PFSK-1 (cell line): ENCODE measurements at regions not wholly inside any gene's neighbourhood (a gene's known extent, or its start where the extent isn't known, plus 50 kb on each side); places are given as distances from the start of the nearest gene placed in this dataset.

Experiments used
- SIN3A ChIP-seq: IDR thresholded peaks from 2 replicates; pipeline ENCODE4 v1.6.1; 2012; ENCODE audit warnings: mild to moderate bottlenecking, low read length, moderate library complexity, borderline replicate concordance; ENCODE audit not compliant: insufficient read depth
- TAF1 ChIP-seq: IDR thresholded peaks from 2 replicates; pipeline ENCODE4 v1.6.1; 2012; ENCODE audit warnings: low read length, control low read depth, borderline replicate concordance; ENCODE audit not compliant: insufficient read depth
- TF ChIP-seq, protein P1 (sequence below), 2 experiments: IDR thresholded peaks; 2 replicates each; pipeline versions ENCODE4 v1.6.1 to v1.8.0; 2011 to 2012; ENCODE audit warnings: low read depth in 2 of 2, low read length in 2 of 2, control low read depth in 1 of 2, inconsistent platforms in 1 of 2, mild to moderate bottlenecking in 1 of 2, moderate library complexity in 1 of 2; ENCODE audit not compliant: insufficient read depth in 1 of 2

DNA sequence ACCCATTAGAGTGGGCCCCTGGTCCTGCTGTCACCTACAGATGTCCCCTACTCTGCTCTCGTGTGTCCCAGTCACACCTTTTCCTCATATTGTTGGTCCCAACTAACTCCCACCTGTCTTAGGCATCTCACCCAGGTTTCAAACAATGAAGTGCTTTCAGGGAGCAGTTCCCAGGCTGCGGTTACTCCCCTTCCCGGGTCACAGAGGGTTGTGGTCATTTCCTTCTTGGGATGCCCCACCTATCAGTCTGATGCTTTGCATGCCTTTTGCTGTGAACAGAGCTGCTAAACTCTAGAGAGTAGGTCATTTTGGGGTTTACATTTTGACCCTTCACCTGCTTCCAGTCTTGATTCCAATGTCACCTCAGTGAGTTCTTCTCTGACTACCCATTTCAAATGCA, 181.6 kb downstream of the CDC5L start:
- TF ChIP-seq, protein P1, sequence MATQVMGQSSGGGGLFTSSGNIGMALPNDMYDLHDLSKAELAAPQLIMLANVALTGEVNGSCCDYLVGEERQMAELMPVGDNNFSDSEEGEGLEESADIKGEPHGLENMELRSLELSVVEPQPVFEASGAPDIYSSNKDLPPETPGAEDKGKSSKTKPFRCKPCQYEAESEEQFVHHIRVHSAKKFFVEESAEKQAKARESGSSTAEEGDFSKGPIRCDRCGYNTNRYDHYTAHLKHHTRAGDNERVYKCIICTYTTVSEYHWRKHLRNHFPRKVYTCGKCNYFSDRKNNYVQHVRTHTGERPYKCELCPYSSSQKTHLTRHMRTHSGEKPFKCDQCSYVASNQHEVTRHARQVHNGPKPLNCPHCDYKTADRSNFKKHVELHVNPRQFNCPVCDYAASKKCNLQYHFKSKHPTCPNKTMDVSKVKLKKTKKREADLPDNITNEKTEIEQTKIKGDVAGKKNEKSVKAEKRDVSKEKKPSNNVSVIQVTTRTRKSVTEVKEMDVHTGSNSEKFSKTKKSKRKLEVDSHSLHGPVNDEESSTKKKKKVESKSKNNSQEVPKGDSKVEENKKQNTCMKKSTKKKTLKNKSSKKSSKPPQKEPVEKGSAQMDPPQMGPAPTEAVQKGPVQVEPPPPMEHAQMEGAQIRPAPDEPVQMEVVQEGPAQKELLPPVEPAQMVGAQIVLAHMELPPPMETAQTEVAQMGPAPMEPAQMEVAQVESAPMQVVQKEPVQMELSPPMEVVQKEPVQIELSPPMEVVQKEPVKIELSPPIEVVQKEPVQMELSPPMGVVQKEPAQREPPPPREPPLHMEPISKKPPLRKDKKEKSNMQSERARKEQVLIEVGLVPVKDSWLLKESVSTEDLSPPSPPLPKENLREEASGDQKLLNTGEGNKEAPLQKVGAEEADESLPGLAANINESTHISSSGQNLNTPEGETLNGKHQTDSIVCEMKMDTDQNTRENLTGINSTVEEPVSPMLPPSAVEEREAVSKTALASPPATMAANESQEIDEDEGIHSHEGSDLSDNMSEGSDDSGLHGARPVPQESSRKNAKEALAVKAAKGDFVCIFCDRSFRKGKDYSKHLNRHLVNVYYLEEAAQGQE (IDR thresholded peaks at IDR 0.05; ENCODE audit: insufficient read depth in 1 of 2, low read depth in 2 of 2, low read length in 2 of 2): no peak
- TF ChIP-seq TAF1: no peak
- no peak for TF ChIP-seq SIN3A
